HG02840 (cell line): ENCODE measurements at regions not wholly inside any gene's neighbourhood (a gene's known extent, or its start where the extent isn't known, plus 50 kb on each side); places are given as distances from the start of the nearest gene placed in this dataset.

Source experiments
- ATAC-seq: cut with Tn5 transposase; IDR thresholded peaks from one replicate; pipeline ENCODE4 v1.9.1; 2021; ENCODE audit warnings: mild to moderate bottlenecking, moderate library complexity, moderate number of reproducible peaks; ENCODE audit not compliant: unreplicated experiment, low FRiP score

DNA sequence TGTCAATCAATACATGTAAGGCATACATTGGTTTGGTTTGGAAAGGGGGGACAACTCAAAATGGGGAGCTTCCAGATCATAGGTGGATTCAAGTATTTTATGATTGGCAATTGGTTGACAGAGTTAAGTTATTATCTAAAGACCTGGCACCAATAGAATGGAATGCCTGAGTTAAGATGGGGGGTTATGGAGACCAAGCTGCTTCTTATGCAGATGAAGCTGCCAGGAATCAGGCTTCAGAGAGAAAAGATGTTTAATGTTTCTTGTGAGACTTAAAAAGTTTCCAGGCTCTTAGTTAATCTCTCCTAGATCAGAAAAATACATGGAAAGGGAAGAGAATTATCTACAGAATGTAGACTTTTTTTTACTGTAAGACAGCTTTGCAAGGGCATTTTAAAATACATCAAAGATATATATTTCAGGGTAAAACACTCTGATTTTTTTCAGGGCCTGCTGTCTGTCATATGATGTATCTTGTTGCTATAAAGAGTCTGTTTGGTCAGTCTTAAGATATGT lies 1343.2 kb upstream of the LRRTM1 start:
- no peak for ATAC-seq

DNA sequence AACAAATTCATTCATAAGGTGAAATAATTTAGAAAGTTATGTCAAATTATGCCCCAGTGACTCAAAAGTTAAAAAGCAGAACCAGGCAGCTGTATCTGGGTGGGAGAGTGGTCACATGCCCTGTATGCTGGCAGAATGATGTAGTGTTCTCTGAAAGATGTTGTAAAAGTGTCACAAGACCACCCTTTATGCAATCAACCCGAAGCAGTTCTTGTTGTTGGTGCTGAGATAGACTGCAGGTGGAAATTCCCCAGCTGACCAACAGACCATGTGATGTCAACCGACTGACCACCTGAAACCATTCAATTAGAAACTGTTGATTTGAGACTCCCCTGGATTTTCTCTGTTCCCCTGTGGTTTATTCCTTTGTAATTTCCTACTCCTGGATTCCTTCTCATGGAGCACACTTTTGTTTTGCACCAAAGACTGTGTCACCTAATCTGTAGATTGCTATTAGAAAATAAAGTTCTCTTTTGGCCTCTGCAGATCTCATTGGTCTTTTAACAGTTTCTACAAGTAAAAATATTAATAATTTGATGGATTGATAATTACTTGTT lies 1341.3 kb upstream of the LRRTM1 start:
- no peak for ATAC-seq

DNA sequence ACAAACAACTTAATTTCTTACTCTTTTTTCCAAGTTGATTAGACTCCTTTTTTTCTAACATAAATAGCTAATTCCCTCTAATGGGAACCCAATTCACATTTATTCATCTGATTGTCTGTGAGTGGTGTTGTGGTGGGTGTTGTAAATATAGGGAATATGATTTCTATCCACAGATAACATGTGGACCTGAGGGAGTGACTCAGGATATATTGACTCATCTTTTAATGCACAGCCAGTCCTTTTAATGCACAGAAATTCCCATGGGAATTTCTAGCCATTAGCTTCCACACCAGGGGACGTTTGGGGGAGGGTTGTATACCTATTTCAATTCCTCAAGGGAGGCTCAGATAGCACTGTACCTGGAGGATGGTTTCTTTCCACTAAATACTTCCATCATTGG lies 1339.6 kb upstream of the LRRTM1 start:
- ATAC-seq = no peak

GRCh38 chr2:81624825-81625224 lies 1320.3 kb upstream of the LRRTM1 start:
- ATAC-seq = no peak

DNA sequence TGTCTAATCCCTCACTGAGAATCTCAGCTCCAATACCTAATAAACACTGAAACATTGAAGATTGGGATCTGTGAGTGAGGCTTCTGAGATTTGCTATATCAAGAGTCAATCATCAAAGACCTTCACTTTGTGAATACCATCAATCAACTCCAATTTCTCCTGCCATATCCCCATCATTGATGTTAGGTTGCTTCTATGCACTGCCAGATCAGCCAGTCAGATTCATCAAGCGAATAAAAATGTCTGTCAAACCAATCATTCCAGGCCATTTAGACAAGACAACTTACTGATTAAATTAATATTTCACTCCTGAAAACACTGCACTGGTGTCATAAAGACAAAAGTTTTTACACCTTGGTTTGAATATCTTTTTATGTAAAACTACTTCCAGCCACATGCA lies 1295.5 kb upstream of the LRRTM1 start:
- ATAC-seq = no peak

DNA sequence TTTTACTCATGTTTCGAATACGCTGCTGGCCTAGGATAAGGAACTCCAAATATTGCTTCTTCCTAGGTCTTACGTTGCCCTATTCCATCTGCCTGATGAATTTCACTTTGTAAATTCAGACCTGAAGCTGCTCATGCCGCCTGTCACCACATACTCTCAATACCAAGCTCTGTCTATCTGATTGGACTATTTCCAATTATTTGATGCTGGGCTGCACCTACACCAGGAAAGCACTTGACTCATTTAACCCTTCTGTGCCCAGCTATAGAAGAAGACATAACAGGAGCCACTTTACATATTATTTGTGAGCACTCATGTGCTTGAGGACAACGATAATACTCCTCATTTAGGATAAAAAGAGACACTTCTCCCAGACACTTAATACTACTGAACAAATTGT lies 1293.9 kb upstream of the LRRTM1 start:
- ATAC-seq = no peak

DNA sequence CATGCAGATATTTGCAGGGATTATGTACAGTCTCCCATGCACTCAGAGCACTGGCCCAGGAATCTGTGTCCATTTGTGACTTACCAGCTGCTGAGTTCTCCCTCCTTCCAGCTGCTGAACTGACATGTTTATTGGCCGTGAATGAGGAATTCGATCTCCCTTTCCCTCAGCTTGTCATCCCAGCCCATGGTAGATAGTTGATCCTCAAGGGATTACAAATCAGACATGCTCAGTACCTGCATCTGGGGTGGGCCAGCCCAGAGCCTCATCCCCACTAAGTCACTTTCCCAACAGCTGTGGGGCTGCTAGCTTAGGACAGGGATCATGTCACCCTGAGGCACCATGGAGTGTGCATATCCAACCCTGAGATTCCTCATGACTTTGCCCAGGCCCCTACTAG lies 1284.9 kb upstream of the LRRTM1 start:
- no peak for ATAC-seq

DNA sequence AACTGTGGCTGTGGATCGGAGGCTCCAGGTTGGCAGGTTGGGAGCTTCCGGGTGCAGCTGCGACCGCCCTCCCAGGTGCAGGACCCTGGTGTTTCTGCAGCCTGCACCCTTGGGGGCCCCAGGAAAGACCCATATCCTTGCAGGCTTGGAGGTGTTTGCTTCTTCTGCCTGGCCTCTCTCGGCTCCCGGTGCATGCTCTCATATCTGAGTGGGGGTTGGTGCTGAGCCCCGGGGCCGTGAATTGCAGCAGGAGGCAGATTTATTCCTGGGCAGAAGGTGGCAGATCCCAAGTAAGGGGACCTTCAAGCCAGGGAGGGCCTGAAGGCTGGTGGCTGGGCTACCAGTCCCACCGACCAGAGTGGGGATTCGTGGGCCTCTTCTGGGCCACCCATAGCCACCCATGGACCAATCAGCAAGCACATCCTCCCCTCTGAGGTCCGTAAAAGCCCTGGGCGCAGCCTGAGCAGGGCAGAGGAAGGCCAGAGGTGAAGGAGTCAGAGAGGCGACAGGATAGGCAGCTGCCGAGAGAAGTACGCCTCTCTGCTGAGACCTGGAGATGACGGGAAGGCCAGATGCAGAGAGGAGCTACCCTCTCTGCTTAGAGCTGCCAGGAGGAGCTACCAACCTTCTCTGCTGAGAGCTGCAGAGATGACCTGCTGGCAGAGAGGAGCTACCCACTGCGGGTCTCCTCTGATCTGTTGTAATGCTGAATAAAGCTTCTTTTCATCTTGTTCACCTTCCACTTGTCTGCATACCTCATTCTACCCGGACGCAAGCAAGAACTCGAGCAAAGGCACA lies 1279.0 kb upstream of the LRRTM1 start:
- no peak for ATAC-seq

- ATAC-seq = no peak
Measured at GRCh38 chr2:81576713-81577112, 1272.2 kb upstream of the LRRTM1 start.

DNA sequence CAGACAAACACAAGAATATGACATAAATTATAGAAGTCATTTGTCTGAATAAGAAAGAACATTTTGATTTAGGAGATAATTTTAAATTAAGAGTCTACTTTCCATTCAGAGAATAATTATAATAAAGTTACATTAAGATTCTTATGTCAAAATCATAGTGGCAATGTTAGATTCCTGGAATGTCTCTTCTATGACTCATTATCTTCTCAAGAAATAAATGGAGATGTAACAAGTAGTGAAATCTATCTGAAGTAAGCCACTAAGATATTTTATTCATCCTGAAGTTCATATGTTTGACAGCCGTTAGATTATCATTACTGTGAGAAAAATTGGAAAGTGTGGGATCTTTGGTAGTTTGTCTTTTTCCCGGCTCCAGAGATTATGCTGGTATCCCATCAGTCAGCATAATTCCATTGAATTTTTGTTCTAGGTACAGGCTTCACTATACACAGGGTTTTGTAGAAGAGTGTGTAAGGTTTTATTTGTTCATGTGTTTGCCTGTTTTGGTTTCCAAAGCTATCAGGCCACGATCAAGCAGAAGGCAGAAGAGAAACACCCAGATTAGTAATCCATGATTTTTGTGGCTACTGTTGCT lies 1246.6 kb upstream of the LRRTM1 start:
- no peak for ATAC-seq

DNA sequence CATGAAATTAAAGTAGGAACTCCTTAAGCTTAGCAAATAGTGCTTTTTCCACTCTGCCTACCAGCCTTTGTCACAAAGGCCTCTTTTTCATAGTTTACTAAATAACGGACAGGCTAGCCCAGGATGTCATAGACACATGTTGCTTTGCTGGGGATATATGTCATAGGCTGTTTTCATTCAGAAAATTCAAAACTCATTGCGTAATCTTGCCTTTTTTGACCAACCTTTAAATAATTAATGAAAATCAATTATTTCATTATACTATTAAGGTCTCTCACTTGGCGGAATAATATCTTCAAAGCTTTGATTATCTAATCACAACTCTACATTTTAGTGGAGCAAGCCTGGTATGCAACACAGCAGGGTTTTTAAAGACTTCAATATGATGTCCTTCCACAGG lies 1245.7 kb upstream of the LRRTM1 start:
- no peak for ATAC-seq

DNA sequence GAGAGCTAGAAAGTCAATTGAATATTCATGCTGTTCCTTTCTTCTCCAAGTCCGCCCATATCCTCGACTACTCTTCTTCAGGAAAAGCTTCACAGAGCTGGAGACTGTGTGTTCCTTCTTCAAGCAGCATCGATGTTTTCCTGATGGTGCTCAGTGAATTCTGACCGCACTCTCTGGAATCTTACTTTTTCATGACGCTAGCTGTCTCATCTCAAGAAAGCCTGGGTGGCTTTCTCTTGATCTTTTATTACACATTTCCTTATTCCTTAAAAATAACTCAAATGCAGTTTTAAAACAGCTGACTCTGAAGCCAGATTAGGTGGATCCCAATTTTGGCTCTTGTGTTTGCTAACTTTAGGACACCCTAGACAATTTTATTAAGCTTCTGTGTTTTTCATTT lies 1245.1 kb upstream of the LRRTM1 start:
- no peak for ATAC-seq

- ATAC-seq = no peak
Measured at GRCh38 chr2:81545626-81546025, 1241.1 kb upstream of the LRRTM1 start.

GRCh38 chr2:81542119-81542518 lies 1237.6 kb upstream of the LRRTM1 start:
- no peak for ATAC-seq

GRCh38 chr2:81529944-81530343 lies 1225.4 kb upstream of the LRRTM1 start:
- no peak for ATAC-seq

- ATAC-seq = peak; percentile 81
Measured at GRCh38 chr2:81528852-81529480, 1224.4 kb upstream of the LRRTM1 start.

- no peak for ATAC-seq
Measured at GRCh38 chr2:81523344-81523743, 1218.8 kb upstream of the LRRTM1 start.

DNA sequence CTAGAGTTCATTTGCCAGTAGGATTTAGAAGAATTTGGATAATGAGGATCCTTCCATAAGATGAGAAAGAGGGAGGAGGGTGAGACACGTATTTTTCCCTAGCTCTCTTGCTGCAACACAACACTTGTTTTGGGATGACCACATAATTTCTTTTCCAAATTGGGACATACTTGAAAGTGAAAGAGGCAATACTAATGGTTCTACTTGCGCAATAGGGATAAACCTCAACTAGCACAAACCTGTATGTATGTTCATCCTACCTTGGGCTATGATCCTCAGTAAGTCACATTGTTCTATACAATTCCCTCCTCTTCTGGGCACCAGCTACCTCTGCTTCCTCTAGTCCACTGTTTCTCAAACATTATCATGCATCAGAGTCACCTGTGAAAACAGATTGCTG lies 1208.8 kb upstream of the LRRTM1 start:
- ATAC-seq = no peak

- no peak for ATAC-seq
Measured at GRCh38 chr2:81505586-81505985, 1201.0 kb upstream of the LRRTM1 start.

DNA sequence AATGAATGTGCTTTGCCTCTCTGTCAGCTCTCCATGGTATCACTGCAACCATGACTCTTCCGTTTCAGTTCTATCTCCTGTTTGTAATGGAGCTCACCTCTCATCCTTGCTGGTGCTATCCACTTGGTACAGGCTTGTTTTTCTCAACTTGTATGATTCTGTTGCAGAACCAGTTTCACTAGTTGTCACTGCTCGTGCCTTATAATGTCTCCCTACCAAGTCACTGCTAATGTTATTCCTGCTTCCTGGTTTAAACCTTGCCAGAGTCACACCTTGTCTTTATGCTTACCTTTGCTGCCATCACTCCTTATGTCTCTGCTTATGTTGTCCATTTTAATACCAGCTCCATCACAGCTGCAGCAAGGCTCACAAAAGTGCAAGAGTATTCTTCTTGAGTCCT lies 1191.0 kb upstream of the LRRTM1 start:
- no peak for ATAC-seq

GRCh38 chr2:81483254-81483653 lies 1178.7 kb upstream of the LRRTM1 start:
- ATAC-seq = no peak
